ENCODE measurements at regions not wholly inside any gene's neighbourhood (a gene's known extent, or its start where the extent isn't known, plus 50 kb on each side); places are given as distances from the start of the nearest gene placed in this dataset.

DNA sequence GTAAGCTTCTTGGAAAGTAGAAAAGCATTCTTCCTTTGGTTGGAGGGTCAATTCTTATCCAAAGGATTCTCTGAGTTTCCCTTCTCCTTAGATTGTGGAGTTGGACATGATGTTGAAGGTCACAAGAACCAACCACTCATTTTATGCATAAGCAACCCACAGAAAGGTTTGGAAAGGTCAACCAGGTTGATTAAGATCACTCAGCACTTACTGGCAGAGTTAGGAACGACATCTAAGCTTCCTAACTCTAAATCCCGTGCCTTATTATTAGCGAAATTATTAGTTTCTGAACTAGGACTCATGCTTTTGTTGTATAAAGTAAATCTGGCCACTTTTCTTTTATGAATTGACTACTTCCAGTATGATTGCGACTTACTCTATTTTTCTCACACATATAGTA lies 137.0 kb upstream of the MINDY3 start:
- Histone ChIP-seq H3K27ac (replicated peaks) (no peak overlapping the region), H3K27me3 (ENCODE audit: insufficient read depth, poor library complexity, severe bottlenecking) (no peaks in the 10 kb centered on the region), H3K4me3 (replicated peaks; ENCODE audit: insufficient read depth, low read length) (no peak overlapping the region)
- TF ChIP-seq GABPA (IDR thresholded peaks at IDR 0.05; ENCODE audit: low read depth) = no peak
- TF ChIP-seq POLR2AphosphoS5 (IDR thresholded peaks at IDR 0.05; ENCODE audit: low read depth) = no peak
- TF ChIP-seq SPI1 (IDR thresholded peaks at IDR 0.05; ENCODE audit: borderline replicate concordance, low read depth) = no peak
- TF ChIP-seq, protein P1, sequence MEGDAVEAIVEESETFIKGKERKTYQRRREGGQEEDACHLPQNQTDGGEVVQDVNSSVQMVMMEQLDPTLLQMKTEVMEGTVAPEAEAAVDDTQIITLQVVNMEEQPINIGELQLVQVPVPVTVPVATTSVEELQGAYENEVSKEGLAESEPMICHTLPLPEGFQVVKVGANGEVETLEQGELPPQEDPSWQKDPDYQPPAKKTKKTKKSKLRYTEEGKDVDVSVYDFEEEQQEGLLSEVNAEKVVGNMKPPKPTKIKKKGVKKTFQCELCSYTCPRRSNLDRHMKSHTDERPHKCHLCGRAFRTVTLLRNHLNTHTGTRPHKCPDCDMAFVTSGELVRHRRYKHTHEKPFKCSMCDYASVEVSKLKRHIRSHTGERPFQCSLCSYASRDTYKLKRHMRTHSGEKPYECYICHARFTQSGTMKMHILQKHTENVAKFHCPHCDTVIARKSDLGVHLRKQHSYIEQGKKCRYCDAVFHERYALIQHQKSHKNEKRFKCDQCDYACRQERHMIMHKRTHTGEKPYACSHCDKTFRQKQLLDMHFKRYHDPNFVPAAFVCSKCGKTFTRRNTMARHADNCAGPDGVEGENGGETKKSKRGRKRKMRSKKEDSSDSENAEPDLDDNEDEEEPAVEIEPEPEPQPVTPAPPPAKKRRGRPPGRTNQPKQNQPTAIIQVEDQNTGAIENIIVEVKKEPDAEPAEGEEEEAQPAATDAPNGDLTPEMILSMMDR (IDR thresholded peaks at IDR 0.05; ENCODE audit: insufficient read depth, low read length) = no peak
- TF ChIP-seq, protein P2, sequence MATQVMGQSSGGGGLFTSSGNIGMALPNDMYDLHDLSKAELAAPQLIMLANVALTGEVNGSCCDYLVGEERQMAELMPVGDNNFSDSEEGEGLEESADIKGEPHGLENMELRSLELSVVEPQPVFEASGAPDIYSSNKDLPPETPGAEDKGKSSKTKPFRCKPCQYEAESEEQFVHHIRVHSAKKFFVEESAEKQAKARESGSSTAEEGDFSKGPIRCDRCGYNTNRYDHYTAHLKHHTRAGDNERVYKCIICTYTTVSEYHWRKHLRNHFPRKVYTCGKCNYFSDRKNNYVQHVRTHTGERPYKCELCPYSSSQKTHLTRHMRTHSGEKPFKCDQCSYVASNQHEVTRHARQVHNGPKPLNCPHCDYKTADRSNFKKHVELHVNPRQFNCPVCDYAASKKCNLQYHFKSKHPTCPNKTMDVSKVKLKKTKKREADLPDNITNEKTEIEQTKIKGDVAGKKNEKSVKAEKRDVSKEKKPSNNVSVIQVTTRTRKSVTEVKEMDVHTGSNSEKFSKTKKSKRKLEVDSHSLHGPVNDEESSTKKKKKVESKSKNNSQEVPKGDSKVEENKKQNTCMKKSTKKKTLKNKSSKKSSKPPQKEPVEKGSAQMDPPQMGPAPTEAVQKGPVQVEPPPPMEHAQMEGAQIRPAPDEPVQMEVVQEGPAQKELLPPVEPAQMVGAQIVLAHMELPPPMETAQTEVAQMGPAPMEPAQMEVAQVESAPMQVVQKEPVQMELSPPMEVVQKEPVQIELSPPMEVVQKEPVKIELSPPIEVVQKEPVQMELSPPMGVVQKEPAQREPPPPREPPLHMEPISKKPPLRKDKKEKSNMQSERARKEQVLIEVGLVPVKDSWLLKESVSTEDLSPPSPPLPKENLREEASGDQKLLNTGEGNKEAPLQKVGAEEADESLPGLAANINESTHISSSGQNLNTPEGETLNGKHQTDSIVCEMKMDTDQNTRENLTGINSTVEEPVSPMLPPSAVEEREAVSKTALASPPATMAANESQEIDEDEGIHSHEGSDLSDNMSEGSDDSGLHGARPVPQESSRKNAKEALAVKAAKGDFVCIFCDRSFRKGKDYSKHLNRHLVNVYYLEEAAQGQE (IDR thresholded peaks at IDR 0.05; ENCODE audit: insufficient replicate concordance, low read depth) = no peak
- DNase-seq (ENCODE audit: low read depth in 1 of 2, low spot score in 1 of 2) = no peak

DNA sequence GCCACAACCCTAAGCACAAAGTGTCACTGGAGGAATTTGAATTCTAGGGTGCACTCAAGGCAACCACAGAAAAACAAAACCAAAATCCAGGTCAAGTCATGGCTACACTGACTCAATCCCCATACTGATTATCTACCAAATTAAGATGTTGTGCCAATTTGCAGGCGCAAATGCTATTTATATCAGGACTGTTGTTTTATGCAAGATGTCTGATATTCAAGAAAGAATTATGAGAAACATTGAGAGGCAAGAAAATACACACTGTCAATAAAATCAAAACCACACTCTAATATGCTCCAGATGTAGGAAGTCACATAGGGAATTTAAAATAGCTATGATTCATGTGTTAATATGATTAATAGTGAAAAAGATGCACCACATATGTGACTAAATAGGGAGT lies 141.3 kb upstream of the MINDY3 start:
- DNase-seq (ENCODE audit: low read depth in 1 of 2, low spot score in 1 of 2) = no peak
- no peak for TF ChIP-seq SPI1 (IDR thresholded peaks at IDR 0.05; ENCODE audit: borderline replicate concordance, low read depth)
- TF ChIP-seq, protein P1 (IDR thresholded peaks at IDR 0.05; ENCODE audit: insufficient read depth, low read length) = no peak
- no peak for TF ChIP-seq POLR2AphosphoS5 (IDR thresholded peaks at IDR 0.05; ENCODE audit: low read depth)
- TF ChIP-seq GABPA (IDR thresholded peaks at IDR 0.05; ENCODE audit: low read depth) = no peak
- TF ChIP-seq, protein P2 (IDR thresholded peaks at IDR 0.05; ENCODE audit: insufficient replicate concordance, low read depth) = no peak
- H3K4me3 ChIP-seq (replicated peaks; ENCODE audit: insufficient read depth, low read length) = no peak overlapping the region
- H3K27ac ChIP-seq (replicated peaks) = no peak overlapping the region
- H3K27me3 ChIP-seq (ENCODE audit: insufficient read depth, poor library complexity, severe bottlenecking) = no peaks in the 10 kb centered on the region

DNA sequence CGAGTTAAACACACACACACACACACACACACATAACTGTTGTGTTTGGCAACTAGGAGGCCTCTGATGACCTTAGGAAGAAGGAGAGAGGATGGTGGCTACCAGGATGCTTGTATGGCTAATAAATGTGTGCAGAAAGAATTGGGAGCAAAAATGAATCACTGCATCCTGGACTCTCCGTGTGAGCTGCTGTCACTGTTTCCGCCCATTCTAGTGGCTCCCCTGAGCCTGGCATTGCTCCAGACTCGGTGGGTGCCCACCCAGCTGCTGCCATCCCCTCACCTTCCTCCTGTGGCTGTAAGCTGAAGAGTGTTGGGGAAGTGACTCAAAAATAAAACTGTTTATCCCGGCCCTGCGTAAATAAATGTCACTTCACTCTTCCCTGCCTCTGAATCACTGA lies 149.5 kb upstream of the MINDY3 start:
- TF ChIP-seq SPI1 (IDR thresholded peaks at IDR 0.05; ENCODE audit: borderline replicate concordance, low read depth) = no peak
- no peak for TF ChIP-seq GABPA (IDR thresholded peaks at IDR 0.05; ENCODE audit: low read depth)
- TF ChIP-seq POLR2AphosphoS5 (IDR thresholded peaks at IDR 0.05; ENCODE audit: low read depth) = no peak
- TF ChIP-seq, protein P1 (IDR thresholded peaks at IDR 0.05; ENCODE audit: insufficient read depth, low read length) = no peak
- TF ChIP-seq, protein P2 (IDR thresholded peaks at IDR 0.05; ENCODE audit: insufficient replicate concordance, low read depth) = no peak
- no peak for DNase-seq (ENCODE audit: low read depth in 1 of 2, low spot score in 1 of 2)
- H3K27ac ChIP-seq (replicated peaks) = no peak overlapping the region
- H3K4me3 ChIP-seq (replicated peaks; ENCODE audit: insufficient read depth, low read length) = no peak overlapping the region
- H3K27me3 ChIP-seq (ENCODE audit: insufficient read depth, poor library complexity, severe bottlenecking) = no peaks in the 10 kb centered on the region
